ENCODE measurements at regions not wholly inside any gene's neighbourhood (a gene's known extent, or its start where the extent isn't known, plus 50 kb on each side); places are given as distances from the start of the nearest gene placed in this dataset.
A peak's percentile ranks its signal among the peaks of the same experiment; 100 is the strongest.
"Not testable (repeated sequence)": the region's sequence is repeated elsewhere in the genome, so short reads cannot be mapped to it uniquely, and the experiment has no call there.

DNA sequence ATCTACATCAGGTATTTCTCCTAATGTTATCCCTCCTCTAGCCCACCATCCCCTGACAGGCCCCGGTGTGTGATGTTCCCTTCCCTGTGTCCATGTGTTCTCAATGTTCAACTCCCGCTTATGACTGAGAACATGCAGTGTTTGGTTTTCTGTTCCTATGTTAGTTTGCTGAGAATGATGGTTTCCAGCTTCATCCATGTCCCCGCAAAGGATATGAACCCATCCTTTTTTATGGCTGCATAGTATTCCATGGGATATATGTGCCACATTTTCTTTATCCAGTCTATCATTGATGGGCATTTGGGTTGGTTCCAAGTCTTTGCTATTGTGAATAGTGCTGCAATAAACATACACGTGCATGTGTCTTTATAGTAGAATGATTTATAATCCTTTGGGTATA is 68.1 kb upstream of the RGS7 start:
- peaks cover 13% of the 10 kb centered on the region for H3K27me3 ChIP-seq (ENCODE audit: insufficient read depth, low read depth, low read length)
- H3K9me3 ChIP-seq (ENCODE audit: low read length); H3K79me2 ChIP-seq (replicated peaks; ENCODE audit: insufficient read depth, low read length); H3K27ac ChIP-seq (ENCODE audit: low read length); H3K4me2 ChIP-seq (ENCODE audit: low read length); H2AFZ ChIP-seq (ENCODE audit: low read depth, low read length); H3F3A ChIP-seq (ENCODE audit: insufficient read depth, low read length, poor library complexity, severe bottlenecking); H3K4me3 ChIP-seq (ENCODE audit: low read length); H3K9ac ChIP-seq (ENCODE audit: low read length); H4K20me1 ChIP-seq (ENCODE audit: insufficient read depth); H3K9me2 ChIP-seq (ENCODE audit: insufficient read depth, low read length); H3K36me3 ChIP-seq (ENCODE audit: insufficient read depth, low read length): not testable (repeated sequence)

DNA sequence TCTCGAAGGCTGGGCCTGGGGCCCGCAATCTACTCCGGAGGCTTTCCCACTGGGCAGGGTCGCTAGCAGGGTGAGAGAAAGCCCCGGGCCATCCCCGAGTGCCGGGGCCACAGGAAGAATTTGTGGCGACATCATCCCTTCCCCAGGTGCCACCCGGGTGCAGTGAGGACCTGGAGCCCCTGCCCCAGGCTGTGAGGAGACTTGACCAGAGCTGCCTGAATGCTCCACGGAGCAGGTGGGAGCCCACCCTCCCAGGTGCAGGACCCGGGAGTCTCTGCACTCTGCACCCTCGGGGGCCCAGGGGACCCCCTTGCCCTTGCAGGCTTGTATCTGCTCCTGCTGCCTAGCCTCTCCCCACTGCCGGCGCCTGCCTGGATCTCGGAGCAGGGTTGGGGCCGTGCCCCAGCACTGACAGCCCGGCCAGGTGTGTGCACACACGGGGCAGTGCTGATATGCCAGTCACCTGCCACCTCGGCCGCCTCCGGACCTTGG is 67.5 kb upstream of the RGS7 start:
- Histone ChIP-seq H3K79me2 (replicated peaks; ENCODE audit: insufficient read depth, low read length) (no peaks in the 10 kb centered on the region), H3K9me3 (ENCODE audit: low read length) (no peaks in the 10 kb centered on the region), H3K9ac (ENCODE audit: low read length) (peak overlapping the region; percentile 62), H3K4me3 (ENCODE audit: low read length) (peak overlapping the region; percentile 80), H2AFZ (ENCODE audit: low read depth, low read length) (no peak overlapping the region), H3K27me3 (ENCODE audit: insufficient read depth, low read depth, low read length) (peaks cover 13% of the 10 kb centered on the region), H3K27ac (ENCODE audit: low read length) (no peak overlapping the region), H3K4me2 (ENCODE audit: low read length) (no peak overlapping the region), H3K9me2 (ENCODE audit: insufficient read depth, low read length) (no peaks in the 10 kb centered on the region), H4K20me1 (ENCODE audit: insufficient read depth) (no peaks in the 10 kb centered on the region), H3K36me3 (ENCODE audit: insufficient read depth, low read length) (no peaks in the 10 kb centered on the region), H3F3A (ENCODE audit: insufficient read depth, low read length, poor library complexity, severe bottlenecking) (no peaks in the 10 kb centered on the region)
- no peak for TF ChIP-seq EP300 (conservative IDR thresholded peaks at IDR 0.05; ENCODE audit: poor library complexity, severe bottlenecking)
- no peak for TF ChIP-seq POLR2AphosphoS5 (IDR thresholded peaks at IDR 0.05)
- no peak for TF ChIP-seq EZH2 (IDR thresholded peaks at IDR 0.05; ENCODE audit: borderline replicate concordance, insufficient read depth, low read length, poor library complexity, severe bottlenecking)
- no peak for TF ChIP-seq REST (IDR thresholded peaks at IDR 0.05; ENCODE audit: borderline replicate concordance)
- TF ChIP-seq MXI1 (conservative IDR thresholded peaks at IDR 0.05; ENCODE audit: poor library complexity, severe bottlenecking): no peak
- no peak for TF ChIP-seq SMC3 (conservative IDR thresholded peaks at IDR 0.05; ENCODE audit: poor library complexity)
- TF ChIP-seq RAD21 (conservative IDR thresholded peaks at IDR 0.05): no peak
- TF ChIP-seq CTCF (IDR thresholded peaks at IDR 0.05; ENCODE audit: poor library complexity, severe bottlenecking): no peak
- no peak for TF ChIP-seq TAF1 (IDR thresholded peaks at IDR 0.05; ENCODE audit: low read depth)

Data from neural cell (in vitro differentiated cells).